ENCODE measurements at regions not wholly inside any gene's neighbourhood (a gene's known extent, or its start where the extent isn't known, plus 50 kb on each side); places are given as distances from the start of the nearest gene placed in this dataset.
A peak's percentile ranks its signal among the peaks of the same experiment; 100 is the strongest.

GRCh38 chr3:25284249-25284648 lies 143.8 kb upstream of the RARB start:
- Histone ChIP-seq H3K27ac (no peak overlapping the region), H3K4me3 (no peak overlapping the region), H3K4me1 (peaks cover 11% of the 10 kb centered on the region; the same call in 2 of the 3 replicates), H3K4me2 (no peak overlapping the region), H3K9me3 (no peaks in the 10 kb centered on the region)
- ChIA-PET CTCF (no interaction called here), POLR2A (interaction anchor here (0.6 to 1.2 kb wide), 3 partner anchors 139 to 144 kb away, joined by 3 read pairs; partner anchors contain the start of gene RARB)
- DNase-seq (ENCODE audit: low read depth in 1 of 2, low spot score in 1 of 2) (no peak), ATAC-seq (peak; percentile 33 to 47; a peak in 2 of 6 replicates), FAIRE-seq (no peak)
- TF ChIP-seq CBX2 (IDR thresholded peaks at IDR 0.05; ENCODE audit: borderline replicate concordance, low read depth) = no peak
- no peak for TF ChIP-seq MAFK (IDR thresholded peaks at IDR 0.05; ENCODE audit: partially characterized antibody)
- no peak for TF ChIP-seq ZFP36 (IDR thresholded peaks at IDR 0.05; ENCODE audit: borderline replicate concordance, partially characterized antibody)
- no peak for TF ChIP-seq HOXB13 (CRISPR knock-in tag; IDR thresholded peaks at IDR 0.05; ENCODE audit: low read depth)
- no peak for TF ChIP-seq BCL3 (IDR thresholded peaks at IDR 0.05)
- TF ChIP-seq CEBPB (IDR thresholded peaks at IDR 0.05) = peak in 1 of 2 experiments; percentile 67; a peak in 2 of 4 replicates
- TF ChIP-seq FOSL2 (IDR thresholded peaks at IDR 0.05) = no peak
- peak; percentile 13; the same call in 1 of the 2 replicates for TF ChIP-seq FOSL2 (CRISPR knock-in tag; IDR thresholded peaks at IDR 0.05)
- no peak for TF ChIP-seq MAX (IDR thresholded peaks at IDR 0.05)
- TF ChIP-seq PHF8 (IDR thresholded peaks at IDR 0.05; ENCODE audit: borderline replicate concordance, low read depth) = no peak
- no peak for TF ChIP-seq FOXS1 (CRISPR knock-in tag; IDR thresholded peaks at IDR 0.05)
- no peak for TF ChIP-seq KDM5A (IDR thresholded peaks at IDR 0.05)
- TF ChIP-seq GATA3 (IDR thresholded peaks at IDR 0.05; ENCODE audit: borderline replicate concordance) = no peak
- TF ChIP-seq JUNB (IDR thresholded peaks at IDR 0.05) = peak; percentile 74; the same call in 1 of the 2 replicates
- TF ChIP-seq E2F6 (IDR thresholded peaks at IDR 0.05; ENCODE audit: borderline replicate concordance, low read depth) = no peak
- no peak for TF ChIP-seq EHMT2 (IDR thresholded peaks at IDR 0.05; ENCODE audit: low read depth)
- TF ChIP-seq HOXB5 (CRISPR knock-in tag; IDR thresholded peaks at IDR 0.05) = no peak
- TF ChIP-seq RARB (CRISPR knock-in tag; IDR thresholded peaks at IDR 0.05) = no peak
- no peak for TF ChIP-seq MYC (IDR thresholded peaks at IDR 0.05; ENCODE audit: borderline replicate concordance, low read length)
- TF ChIP-seq ZSCAN20 (CRISPR knock-in tag; IDR thresholded peaks at IDR 0.05) = no peak
- no peak for TF ChIP-seq HOXA7 (CRISPR knock-in tag; IDR thresholded peaks at IDR 0.05)
- TF ChIP-seq ELK1 (IDR thresholded peaks at IDR 0.05; ENCODE audit: low read depth, low read length) = no peak
- TF ChIP-seq RNF2 (IDR thresholded peaks at IDR 0.05; ENCODE audit: borderline replicate concordance, low read depth) = no peak
- TF ChIP-seq HES2 (IDR thresholded peaks at IDR 0.05) = peak; percentile 16; the same call in 1 of the 2 replicates
- TF ChIP-seq USF2 (IDR thresholded peaks at IDR 0.05) = no peak
- no peak for TF ChIP-seq ATOH8 (CRISPR knock-in tag; IDR thresholded peaks at IDR 0.05; ENCODE audit: low read depth)
- TF ChIP-seq ZC3H11A (IDR thresholded peaks at IDR 0.05) = no peak
